Urinary bladder (tissue), 1 donor: ENCODE measurements at regions not wholly inside any gene's neighbourhood (a gene's known extent, or its start where the extent isn't known, plus 50 kb on each side); places are given as distances from the start of the nearest gene placed in this dataset. TPM values are rescaled to one million over a fixed set of nuclear protein-coding genes. Genes with fewer than 3 reads are reported as not detected.

ENCODE experiments used
- small RNA-seq: library from RNA; depleted of rRNA; stranded (forward); fragments of <200 nt; gene quantifications from one replicate; pipeline ENCODE3, GENCODE V24; 2014

Small RNA genes in the stretch of these regions (small RNA-seq; reads per million reads assigned to genes)
- gene AL162151.2, result not detected
- gene RN7SL714P, result not detected
